ENCODE measurements at regions not wholly inside any gene's neighbourhood (a gene's known extent, or its start where the extent isn't known, plus 50 kb on each side); places are given as distances from the start of the nearest gene placed in this dataset.
"Not testable (repeated sequence)": the region's sequence is repeated elsewhere in the genome, so short reads cannot be mapped to it uniquely, and the experiment has no call there.

- no peak for DNase-seq
These were observed 173.0 kb downstream of the C16orf95 start for GRCh38 chr16:87144232-87144631.

GRCh38 chr16:87145181-87146176 lies 171.7 kb downstream of the C16orf95 start:
- DNase-seq = no peak

DNA sequence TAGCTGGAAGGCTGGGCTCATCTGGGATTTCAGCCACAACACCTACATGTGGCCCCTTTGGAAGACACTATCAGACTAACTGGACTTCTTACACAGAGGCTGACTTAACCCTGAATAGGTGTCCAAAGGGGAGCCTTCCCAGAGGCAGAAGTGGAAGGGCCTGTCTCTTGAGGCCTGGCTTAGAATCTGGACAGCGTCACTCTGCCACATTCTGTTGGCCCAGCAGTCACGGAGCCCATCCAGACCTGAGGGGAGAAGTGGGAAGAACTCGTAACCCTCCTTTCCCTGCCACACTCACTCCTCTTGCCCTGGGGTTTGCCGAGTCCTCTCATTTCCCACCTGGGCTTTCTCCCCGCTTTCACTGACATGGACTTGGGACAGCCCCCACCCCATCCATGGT lies 170.5 kb downstream of the C16orf95 start:
- no peak for DNase-seq

DNA sequence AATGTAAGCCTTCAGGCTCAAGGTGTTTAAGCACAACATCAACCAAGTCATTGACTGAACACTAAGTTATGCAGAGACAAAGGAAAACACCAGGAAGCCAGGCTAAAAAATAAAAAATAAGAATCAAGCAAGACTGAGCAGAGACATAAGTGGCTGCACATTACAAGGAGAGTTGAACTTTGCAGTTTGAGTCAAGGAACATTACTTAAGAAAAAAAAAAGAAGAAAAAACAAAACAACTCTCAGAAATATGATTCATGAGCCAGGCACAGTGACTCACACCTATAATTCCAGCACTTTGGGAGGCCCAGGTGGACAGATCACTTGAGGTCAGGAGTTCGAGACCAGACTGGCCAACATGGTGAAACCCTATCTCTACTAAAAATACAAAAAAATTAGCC lies 168.1 kb downstream of the C16orf95 start:
- no peak for DNase-seq

DNA sequence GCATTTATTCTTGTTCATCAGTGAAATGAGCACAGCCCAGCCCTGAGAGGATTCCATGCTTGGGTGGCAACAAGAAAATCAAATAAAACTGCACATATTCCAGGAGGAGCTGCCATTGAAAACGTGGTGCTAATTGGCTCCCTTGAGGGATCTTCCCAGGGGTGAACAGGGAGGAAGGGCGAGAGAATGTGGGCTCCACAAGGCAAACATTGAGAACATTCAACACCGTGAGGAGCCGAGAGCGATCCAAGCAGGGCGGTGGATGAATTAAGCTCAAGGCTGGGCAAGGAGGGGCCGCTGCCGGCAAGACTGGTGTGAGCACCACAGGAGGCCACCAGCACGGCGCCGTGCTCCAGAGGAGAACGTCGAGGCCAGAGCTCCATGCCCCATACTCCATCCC lies 166.9 kb downstream of the C16orf95 start:
- no peak for DNase-seq

DNA sequence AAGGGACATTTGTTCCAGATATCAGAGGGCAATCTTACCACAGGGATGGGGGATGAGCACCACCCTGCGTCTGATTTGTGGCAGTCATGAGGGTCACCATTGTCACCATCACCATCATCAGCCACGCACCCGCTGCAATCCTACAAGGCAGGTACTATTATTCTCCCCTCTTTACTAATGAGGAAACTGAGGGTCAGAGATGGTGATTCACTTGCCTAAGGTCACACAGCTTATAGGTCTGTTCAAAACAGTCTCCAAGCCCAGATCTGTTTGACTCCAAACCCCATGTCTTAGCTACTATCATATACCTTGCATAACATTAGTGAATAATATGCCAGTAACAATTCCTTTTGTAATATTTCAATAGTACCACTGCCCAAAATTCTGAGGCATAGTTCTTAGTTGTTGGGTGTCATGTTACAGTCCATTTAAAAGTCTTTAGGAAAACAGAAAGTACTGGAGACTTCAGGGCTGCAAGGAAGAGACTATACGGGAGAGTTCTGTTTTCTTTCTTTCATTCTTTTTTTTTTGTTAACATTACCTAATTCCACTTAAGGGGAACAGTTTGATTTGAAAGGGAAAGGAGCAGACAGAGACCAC lies 166.4 kb downstream of the C16orf95 start:
- no peak for DNase-seq

- DNase-seq = no peak
These were observed 164.9 kb downstream of the C16orf95 start for GRCh38 chr16:87152221-87152755.

GRCh38 chr16:87153326-87153725 lies 163.9 kb downstream of the C16orf95 start:
- DNase-seq = no peak

- DNase-seq = not testable (repeated sequence)
These were observed 161.9 kb downstream of the C16orf95 start for GRCh38 chr16:87155315-87155714.

DNA sequence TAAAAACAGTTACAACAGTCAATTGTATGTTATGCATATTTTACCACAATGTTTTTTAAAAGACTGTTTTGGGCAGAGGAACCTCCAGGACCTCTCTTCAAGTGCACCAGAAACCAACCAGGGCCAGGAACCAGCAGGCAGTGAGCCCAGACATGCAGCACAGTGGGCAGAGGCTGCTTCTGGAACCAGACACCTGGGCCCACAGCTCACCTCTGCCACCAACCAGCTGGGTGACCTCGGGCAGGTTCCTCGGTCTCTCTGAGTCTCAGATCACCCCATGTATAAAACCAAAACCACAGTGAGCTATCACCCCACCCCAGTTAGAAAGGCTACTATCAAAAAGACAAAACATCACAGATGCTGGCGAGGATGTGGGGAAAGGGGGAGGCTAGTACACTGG lies 161.0 kb downstream of the C16orf95 start:
- no peak for DNase-seq

DNA sequence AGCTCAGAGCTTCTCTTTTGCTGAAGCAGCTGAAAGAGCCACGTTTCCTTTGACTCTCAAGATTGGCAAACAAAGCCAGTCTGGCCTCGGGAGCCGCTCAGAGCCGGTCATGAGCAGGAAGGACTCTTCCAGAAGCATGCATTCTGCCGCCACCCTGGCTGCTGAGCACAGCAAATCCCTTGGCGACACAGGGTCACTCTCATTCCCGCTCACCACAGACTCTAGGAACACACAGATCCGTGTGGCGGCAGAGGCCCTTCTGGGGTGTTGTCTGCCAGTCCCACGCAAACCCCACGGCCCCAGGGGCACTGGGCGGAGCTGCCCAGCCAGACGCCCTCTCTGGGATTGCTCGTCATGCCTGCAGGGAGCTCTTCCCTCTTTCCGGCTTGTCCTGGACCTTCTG lies 157.0 kb downstream of the C16orf95 start:
- no peak for DNase-seq

GRCh38 chr16:87160701-87161337 lies 156.4 kb downstream of the C16orf95 start:
- no peak for DNase-seq

GRCh38 chr16:87161410-87161809 lies 155.8 kb downstream of the C16orf95 start:
- not testable (repeated sequence) for DNase-seq

- DNase-seq = no peak
These were observed 155.1 kb downstream of the C16orf95 start for GRCh38 chr16:87161822-87162676.

- DNase-seq = not testable (repeated sequence)
These were observed 154.4 kb downstream of the C16orf95 start for GRCh38 chr16:87162799-87163198.

- no peak for DNase-seq
These were observed 153.6 kb downstream of the C16orf95 start for GRCh38 chr16:87163637-87164036.

DNA sequence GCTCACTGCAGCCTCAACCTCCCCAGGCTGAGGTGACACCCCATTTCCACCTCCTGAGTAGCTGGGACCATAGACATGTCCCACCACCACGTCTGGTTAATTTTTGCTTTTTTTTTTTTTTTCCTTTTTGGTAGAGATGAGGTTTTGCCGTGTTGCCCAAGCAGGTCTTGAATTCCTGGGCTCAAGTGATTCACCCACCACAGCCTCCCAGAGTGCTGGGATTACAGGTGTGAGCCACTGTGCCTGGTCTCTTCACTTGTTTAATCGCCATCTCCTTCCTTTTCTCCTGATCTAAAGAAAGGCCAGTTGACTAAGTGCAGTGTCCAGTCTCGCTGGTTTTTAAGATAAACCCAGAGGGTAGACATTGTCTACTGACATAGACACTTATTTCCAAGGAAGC lies 152.0 kb downstream of the C16orf95 start:
- no peak for DNase-seq

DNA sequence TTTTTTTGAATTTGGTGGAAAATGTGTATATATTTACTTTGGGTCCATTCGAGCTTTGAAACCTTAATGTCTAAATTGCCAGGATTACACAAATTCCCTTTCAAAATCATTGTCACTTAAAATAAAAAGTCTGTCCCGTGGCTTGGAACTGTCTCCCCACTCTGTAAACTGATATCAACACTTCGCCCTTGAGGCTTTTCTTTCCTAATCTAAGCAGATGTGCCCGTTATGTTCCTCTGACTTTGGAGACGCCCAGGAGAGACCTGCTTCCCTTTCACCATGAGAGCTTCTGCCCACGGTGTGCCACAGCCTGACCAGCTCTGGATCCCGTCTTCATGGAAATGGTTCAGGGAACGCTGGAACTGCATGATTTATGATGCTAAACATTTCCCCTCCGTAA lies 151.3 kb downstream of the C16orf95 start:
- DNase-seq = no peak

GRCh38 chr16:87166321-87166720 lies 150.9 kb downstream of the C16orf95 start:
- DNase-seq = no peak

DNA sequence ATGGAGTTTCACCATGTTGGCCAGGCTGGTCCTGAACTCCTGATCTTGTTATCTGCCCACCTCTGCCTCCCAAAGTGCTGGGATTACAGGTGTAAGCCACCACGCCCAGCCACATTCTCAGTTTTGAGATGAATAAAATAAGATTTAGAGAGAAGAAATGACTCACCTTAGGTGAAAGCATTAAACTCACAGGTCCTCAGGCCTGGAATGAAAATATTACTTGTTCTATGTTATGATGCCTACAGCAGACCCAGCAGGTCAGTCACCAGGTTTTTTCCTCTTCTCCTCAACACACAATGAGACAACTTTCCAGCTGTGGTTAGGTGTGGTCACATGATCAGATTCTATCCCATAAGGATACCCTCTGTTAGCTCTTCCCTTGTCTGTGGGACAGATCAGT lies 150.3 kb downstream of the C16orf95 start:
- no peak for DNase-seq

DNA sequence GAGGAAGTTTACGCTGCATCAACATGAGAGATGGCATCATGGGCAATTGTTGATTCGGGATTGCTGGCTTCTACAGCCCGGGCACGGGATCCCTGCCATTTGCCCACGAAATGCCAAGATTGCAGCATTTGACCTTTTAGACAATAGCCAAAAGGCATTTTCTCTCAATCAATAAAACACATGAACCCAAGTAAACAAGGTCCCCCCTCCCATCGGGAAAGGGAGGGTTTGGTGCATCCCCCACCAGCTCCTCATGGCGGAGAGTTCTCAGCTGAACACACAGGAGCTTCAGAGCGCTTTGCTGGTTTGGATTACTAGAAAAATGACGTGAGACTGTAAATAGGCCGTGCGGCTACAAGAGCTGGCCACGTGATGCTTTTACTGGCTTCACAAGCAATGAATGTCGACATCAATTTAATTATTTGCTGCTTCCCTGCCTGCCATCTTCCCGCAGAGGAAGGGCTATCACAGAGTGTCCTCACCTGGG lies 147.6 kb downstream of the C16orf95 start:
- DNase-seq = no peak

GRCh38 chr16:87170310-87170709 lies 146.9 kb downstream of the C16orf95 start:
- DNase-seq = no peak
